GM12878 (cell line): ENCODE measurements at regions not wholly inside any gene's neighbourhood (a gene's known extent, or its start where the extent isn't known, plus 50 kb on each side); places are given as distances from the start of the nearest gene placed in this dataset.

Source experiments
- ATAC-seq: fragments of 200-7000 bp; cut with Tn5 transposase; 3 replicates; pipeline ENCODE4 v1.9.1; 2020; ENCODE audit warnings: mild to moderate bottlenecking, moderate library complexity
- BruUV-seq: library from RNA; stranded (reverse); fragments of 400-500 nt; replicated peaks from 2 replicates; lab custom pipeline; 2021; lab: Mats Ljungman, UMichigan
- CTCF ChIA-PET: fragments of 300-600 bp; sonication (Branson Sonifier 250); formaldehyde crosslinking; extraction: SDS; loops from one replicate; lab custom pipeline; 2021; ENCODE audit warnings: inconsistent platforms; lab: Yijun Ruan, JAX
- POLR2A ChIA-PET: fragments of 350-600 bp; formaldehyde crosslinking; extraction: SDS; loops from one replicate; lab custom pipeline; 2021; ENCODE audit warnings: inconsistent platforms; lab: Charles Lee
- RAD21 ChIA-PET: fragments of 300-600 bp; sonication (Branson Sonifier 250); formaldehyde crosslinking; loops from one replicate; lab custom pipeline; 2023; ENCODE audit warnings: antibody characterized with exemption; ENCODE audit not compliant: unreplicated experiment; lab: Charles Lee
- SMC1A ChIA-PET: fragments of 300-600 bp; sonication (Branson Sonifier 250); formaldehyde crosslinking; loops from one replicate; lab custom pipeline; 2023; ENCODE audit not compliant: unreplicated experiment, uncharacterized antibody; lab: Charles Lee
- DNase-seq: peaks from one replicate; pipeline ENCODE4 v3.0.0-alpha.2; 2011; ENCODE audit warnings: low read depth, low spot score
- FAIRE-seq: peaks from 3 replicates; lab custom pipeline; 2011; peaks lifted over from hg19 to GRCh38; lab: Jason Lieb, UNC
- H2AFZ ChIP-seq: 2 replicates; pipeline ENCODE4 v1.6.0; 2011; ENCODE audit warnings: low read depth, low read length, control low read depth; ENCODE audit not compliant: control insufficient read depth
- H3K27ac ChIP-seq: 2 replicates; pipeline ENCODE4 v1.5.1; 2011; ENCODE audit warnings: control low read depth; ENCODE audit not compliant: control insufficient read depth, insufficient read depth
- H3K27me3 ChIP-seq, 2 experiments: replicated peaks in 1 of 2; 2 replicates each; pipeline versions ENCODE4 v1.6.0 to v1.6.1; 2011; ENCODE audit warnings: low read length in 1 of 2; ENCODE audit not compliant: control insufficient read depth in 2 of 2, insufficient read depth in 2 of 2
- H3K36me3 ChIP-seq, 2 experiments: 2 replicates each; pipeline ENCODE4 v1.5.1; 2011; ENCODE audit warnings: low read length in 1 of 2; ENCODE audit not compliant: control insufficient read depth in 2 of 2, insufficient read depth in 2 of 2
- H3K4me1 ChIP-seq: 2 replicates; pipeline ENCODE4 v1.6.1; 2011; ENCODE audit warnings: mild to moderate bottlenecking, low read length, moderate library complexity, mixed read lengths; ENCODE audit not compliant: control insufficient read depth, insufficient read depth
- H3K4me2 ChIP-seq: 2 replicates; pipeline ENCODE4 v1.6.0; 2011; ENCODE audit warnings: control low read depth; ENCODE audit not compliant: control insufficient read depth, insufficient read depth
- H3K4me3 ChIP-seq: fragments of 200-600 bp; sonication (generic); 2 replicates; pipeline ENCODE4 v1.5.1; 2016
- H3K79me2 ChIP-seq: 2 replicates; pipeline ENCODE4 v1.6.0; 2011; ENCODE audit warnings: low read length; ENCODE audit not compliant: control insufficient read depth, insufficient read depth
- H3K9ac ChIP-seq: 2 replicates; pipeline ENCODE4 v1.8.0; 2011; ENCODE audit warnings: low read length, control low read depth, mixed read lengths; ENCODE audit not compliant: control insufficient read depth, insufficient read depth
- H3K9me3 ChIP-seq: replicated peaks from 3 replicates; pipeline ENCODE4 v1.5.1; 2011; ENCODE audit warnings: mild to moderate bottlenecking, low read length; ENCODE audit not compliant: control insufficient read depth, insufficient read depth
- H4K20me1 ChIP-seq: 2 replicates; pipeline ENCODE4 v1.6.0; 2011; ENCODE audit not compliant: control insufficient read depth, insufficient read depth
- MTA3 ChIP-seq: IDR thresholded peaks from 2 replicates; pipeline ENCODE4 v1.6.1; 2012; ENCODE audit warnings: low read length, inconsistent platforms, borderline replicate concordance
- SRF ChIP-seq, 2 experiments: IDR thresholded peaks; 2 replicates each; pipeline ENCODE4 v1.6.1; 2011; ENCODE audit warnings: low read depth in 2 of 2, low read length in 2 of 2, mild to moderate bottlenecking in 1 of 2, moderate library complexity in 1 of 2
- SUZ12 ChIP-seq: fragments of 200-600 bp; sonication (generic); IDR thresholded peaks from one replicate; pipeline ENCODE4 v1.6.1; 2018; ENCODE audit warnings: antibody characterized with exemption, mild to moderate bottlenecking; ENCODE audit not compliant: unreplicated experiment
- TARDBP ChIP-seq: IDR thresholded peaks from 2 replicates; pipeline ENCODE4 v1.6.1; 2016; ENCODE audit warnings: borderline replicate concordance
- TCF3 ChIP-seq: IDR thresholded peaks from 2 replicates; pipeline ENCODE4 v1.6.1; 2012; ENCODE audit warnings: low read depth, mild to moderate bottlenecking, low read length, borderline replicate concordance; ENCODE audit not compliant: insufficient read depth
- ZBED1 ChIP-seq: IDR thresholded peaks from 2 replicates; pipeline ENCODE4 v1.6.1; 2016; ENCODE audit warnings: borderline replicate concordance
- ZNF274 ChIP-seq: IDR thresholded peaks from one replicate; pipeline ENCODE4 v1.8.0; 2011; ENCODE audit not compliant: insufficient read length, insufficient read depth
- in situ Hi-C: fragments of 300-500 bp; cut with MboI; formaldehyde crosslinking; loops from 9 replicates; pipeline ENCODE4 v1.14.3; 2018; ENCODE audit warnings: mixed read lengths
- intact Hi-C: fragments of 100-400 bp; cut with micrococcal nuclease; formaldehyde crosslinking; loops from one replicate; pipeline ENCODE4 v1.14.2; 2022; ENCODE audit not compliant: unreplicated experiment
- TF ChIP-seq, protein P1 (sequence below): fragments of 450-650 bp; IDR thresholded peaks from 2 replicates; pipeline ENCODE4 v1.6.1; 2017; ENCODE audit warnings: antibody characterized with exemption, mild to moderate bottlenecking, moderate library complexity
- TF ChIP-seq, protein P2 (sequence below): fragments of 450-650 bp; IDR thresholded peaks from 2 replicates; pipeline ENCODE4 v1.6.1; 2017; ENCODE audit warnings: mild to moderate bottlenecking

DNA sequence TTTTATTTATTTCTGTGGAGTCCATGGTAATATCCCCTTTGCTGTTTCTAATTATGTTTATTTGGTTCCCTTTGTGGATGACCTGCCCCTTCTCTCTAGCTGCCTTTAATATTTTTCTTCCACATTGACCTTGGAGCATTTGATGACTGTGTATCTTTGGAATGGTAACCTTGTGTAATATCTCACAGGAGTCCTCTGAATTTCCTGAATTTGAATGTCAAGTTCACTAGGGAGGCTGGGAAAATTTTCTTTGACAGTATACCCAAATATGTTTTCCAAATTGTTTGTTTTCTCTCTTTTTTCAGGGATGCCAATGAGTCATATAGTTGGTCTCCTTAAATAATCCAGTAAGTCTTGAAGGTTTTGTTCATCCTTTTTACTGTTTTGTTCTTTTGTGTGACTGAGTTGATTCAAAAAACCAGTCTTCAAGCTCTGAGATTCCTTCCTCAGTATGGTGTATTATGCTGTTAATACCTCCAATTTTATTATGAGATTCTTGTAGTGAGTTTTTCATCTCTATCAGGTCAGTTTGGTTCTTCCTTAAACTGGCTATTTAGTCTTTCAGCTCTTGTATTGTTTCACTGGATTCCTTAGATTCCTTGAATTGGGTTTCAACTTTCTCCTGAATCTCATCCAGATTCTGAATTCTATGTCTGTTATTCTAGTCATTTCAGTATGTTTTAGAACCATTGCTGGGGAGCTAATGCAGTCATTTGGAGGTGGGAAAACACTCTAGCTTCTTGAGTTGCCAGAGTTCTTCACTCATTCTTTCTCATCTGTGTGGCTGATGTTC, 349.0 kb upstream of the TARS1 start:
- in situ Hi-C loops (no loop called here), intact Hi-C loops (no loop called here)
- ATAC-seq (no peak), DNase-seq (no peak), FAIRE-seq (no peak)
- H3K9ac ChIP-seq: no peak overlapping the region
- H4K20me1 ChIP-seq: no peaks in the 10 kb centered on the region
- H3K4me1 ChIP-seq: no peaks in the 10 kb centered on the region
- ChIA-PET POLR2A (no interaction called here), RAD21 (no interaction called here), CTCF (no interaction called here), SMC1A (no interaction called here)
- no peak overlapping the region for H3K4me3 ChIP-seq
- no peaks in the 10 kb centered on the region for H3K27me3 ChIP-seq
- H3K9me3 ChIP-seq: no peaks in the 10 kb centered on the region
- TF ChIP-seq MTA3: no peak
- TF ChIP-seq, protein P1, sequence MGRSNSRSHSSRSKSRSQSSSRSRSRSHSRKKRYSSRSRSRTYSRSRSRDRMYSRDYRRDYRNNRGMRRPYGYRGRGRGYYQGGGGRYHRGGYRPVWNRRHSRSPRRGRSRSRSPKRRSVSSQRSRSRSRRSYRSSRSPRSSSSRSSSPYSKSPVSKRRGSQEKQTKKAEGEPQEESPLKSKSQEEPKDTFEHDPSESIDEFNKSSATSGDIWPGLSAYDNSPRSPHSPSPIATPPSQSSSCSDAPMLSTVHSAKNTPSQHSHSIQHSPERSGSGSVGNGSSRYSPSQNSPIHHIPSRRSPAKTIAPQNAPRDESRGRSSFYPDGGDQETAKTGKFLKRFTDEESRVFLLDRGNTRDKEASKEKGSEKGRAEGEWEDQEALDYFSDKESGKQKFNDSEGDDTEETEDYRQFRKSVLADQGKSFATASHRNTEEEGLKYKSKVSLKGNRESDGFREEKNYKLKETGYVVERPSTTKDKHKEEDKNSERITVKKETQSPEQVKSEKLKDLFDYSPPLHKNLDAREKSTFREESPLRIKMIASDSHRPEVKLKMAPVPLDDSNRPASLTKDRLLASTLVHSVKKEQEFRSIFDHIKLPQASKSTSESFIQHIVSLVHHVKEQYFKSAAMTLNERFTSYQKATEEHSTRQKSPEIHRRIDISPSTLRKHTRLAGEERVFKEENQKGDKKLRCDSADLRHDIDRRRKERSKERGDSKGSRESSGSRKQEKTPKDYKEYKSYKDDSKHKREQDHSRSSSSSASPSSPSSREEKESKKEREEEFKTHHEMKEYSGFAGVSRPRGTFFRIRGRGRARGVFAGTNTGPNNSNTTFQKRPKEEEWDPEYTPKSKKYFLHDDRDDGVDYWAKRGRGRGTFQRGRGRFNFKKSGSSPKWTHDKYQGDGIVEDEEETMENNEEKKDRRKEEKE: no peak
- no peak for TF ChIP-seq TCF3
- TF ChIP-seq TARDBP: no peak
- TF ChIP-seq, protein P2, sequence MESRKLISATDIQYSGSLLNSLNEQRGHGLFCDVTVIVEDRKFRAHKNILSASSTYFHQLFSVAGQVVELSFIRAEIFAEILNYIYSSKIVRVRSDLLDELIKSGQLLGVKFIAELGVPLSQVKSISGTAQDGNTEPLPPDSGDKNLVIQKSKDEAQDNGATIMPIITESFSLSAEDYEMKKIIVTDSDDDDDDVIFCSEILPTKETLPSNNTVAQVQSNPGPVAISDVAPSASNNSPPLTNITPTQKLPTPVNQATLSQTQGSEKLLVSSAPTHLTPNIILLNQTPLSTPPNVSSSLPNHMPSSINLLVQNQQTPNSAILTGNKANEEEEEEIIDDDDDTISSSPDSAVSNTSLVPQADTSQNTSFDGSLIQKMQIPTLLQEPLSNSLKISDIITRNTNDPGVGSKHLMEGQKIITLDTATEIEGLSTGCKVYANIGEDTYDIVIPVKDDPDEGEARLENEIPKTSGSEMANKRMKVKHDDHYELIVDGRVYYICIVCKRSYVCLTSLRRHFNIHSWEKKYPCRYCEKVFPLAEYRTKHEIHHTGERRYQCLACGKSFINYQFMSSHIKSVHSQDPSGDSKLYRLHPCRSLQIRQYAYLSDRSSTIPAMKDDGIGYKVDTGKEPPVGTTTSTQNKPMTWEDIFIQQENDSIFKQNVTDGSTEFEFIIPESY: no peak
- TF ChIP-seq ZNF274: no peak
- TF ChIP-seq SRF (IDR thresholded peaks at IDR 0.05; ENCODE audit: low read depth in 2 of 2, low read length in 2 of 2): no peak
- TF ChIP-seq ZBED1: no peak
- no peak for TF ChIP-seq SUZ12
- H2AFZ ChIP-seq: no peak overlapping the region
- H3K36me3 ChIP-seq: no peaks in the 10 kb centered on the region
- no peak overlapping the region for H3K27ac ChIP-seq
- H3K4me2 ChIP-seq: no peak overlapping the region
- BruUV-seq: no TSS peak
- H3K79me2 ChIP-seq: no peaks in the 10 kb centered on the region
